Activated CD4-positive, alpha-beta T cell treated with anti-CD3 and anti-CD28 coated beads, Interleukin-2, amount 50 U/mL, for 48 hours (primary cell): ENCODE measurements at regions not wholly inside any gene's neighbourhood (a gene's known extent, or its start where the extent isn't known, plus 50 kb on each side); places are given as distances from the start of the nearest gene placed in this dataset.

Experiments
- DNase-seq, 2 experiments: peaks; one replicate each; pipeline ENCODE4 v3.0.0-alpha.2; 2020

GRCh38 chr2:128638341-128639119 lies 319.9 kb upstream of the HS6ST1 start:
- DNase-seq = no peak

GRCh38 chr2:128639120-128639477 lies 320.4 kb upstream of the HS6ST1 start:
- no peak for DNase-seq

- DNase-seq = no peak
These were observed 321.0 kb upstream of the HS6ST1 start for GRCh38 chr2:128639693-128640092.

- no peak for DNase-seq
These were observed 321.6 kb upstream of the HS6ST1 start for GRCh38 chr2:128640166-128640844.

GRCh38 chr2:128640845-128641360 lies 322.2 kb upstream of the HS6ST1 start:
- no peak for DNase-seq

GRCh38 chr2:128641421-128642080 lies 322.9 kb upstream of the HS6ST1 start:
- no peak for DNase-seq

- DNase-seq = no peak
These were observed 323.6 kb upstream of the HS6ST1 start for GRCh38 chr2:128642316-128642715.

GRCh38 chr2:128642821-128643220 lies 324.2 kb upstream of the HS6ST1 start:
- no peak for DNase-seq

- no peak for DNase-seq
These were observed 324.8 kb upstream of the HS6ST1 start for GRCh38 chr2:128643221-128644065.

GRCh38 chr2:128644156-128644555 lies 325.5 kb upstream of the HS6ST1 start:
- DNase-seq = no peak

- no peak for DNase-seq
These were observed 326.1 kb upstream of the HS6ST1 start for GRCh38 chr2:128644718-128645256.

- DNase-seq = no peak
These were observed 327.0 kb upstream of the HS6ST1 start for GRCh38 chr2:128645631-128646030.

GRCh38 chr2:128646091-128646490 lies 327.4 kb upstream of the HS6ST1 start:
- no peak for DNase-seq

- no peak for DNase-seq
These were observed 328.0 kb upstream of the HS6ST1 start for GRCh38 chr2:128646691-128647090.

GRCh38 chr2:128651000-128651399 lies 332.3 kb upstream of the HS6ST1 start:
- no peak for DNase-seq

- no peak for DNase-seq
These were observed 335.7 kb upstream of the HS6ST1 start for GRCh38 chr2:128654408-128654807.

GRCh38 chr2:128660836-128661235 lies 342.2 kb upstream of the HS6ST1 start:
- DNase-seq = no peak

GRCh38 chr2:128661311-128661710 lies 342.6 kb upstream of the HS6ST1 start:
- no peak for DNase-seq

- DNase-seq = no peak
These were observed 343.4 kb upstream of the HS6ST1 start for GRCh38 chr2:128662051-128662471.

GRCh38 chr2:128663371-128664050 lies 344.8 kb upstream of the HS6ST1 start:
- DNase-seq = no peak

GRCh38 chr2:128664499-128664971 lies 345.9 kb upstream of the HS6ST1 start:
- DNase-seq = no peak

- no peak for DNase-seq
These were observed 346.4 kb upstream of the HS6ST1 start for GRCh38 chr2:128665113-128665512.
